HG03159 (cell line): ENCODE measurements at regions not wholly inside any gene's neighbourhood (a gene's known extent, or its start where the extent isn't known, plus 50 kb on each side); places are given as distances from the start of the nearest gene placed in this dataset.

Experiments
- ATAC-seq: cut with Tn5 transposase; IDR thresholded peaks from one replicate; pipeline ENCODE4 v1.9.1; 2021; ENCODE audit warnings: mild to moderate bottlenecking, moderate library complexity; ENCODE audit not compliant: unreplicated experiment

GRCh38 chr5:120388016-120388781 lies 75.9 kb upstream of the PRR16 start:
- no peak for ATAC-seq

GRCh38 chr5:120394259-120394658 lies 69.8 kb upstream of the PRR16 start:
- ATAC-seq = no peak

- no peak for ATAC-seq
These were observed 67.9 kb upstream of the PRR16 start for GRCh38 chr5:120396186-120396585.

- ATAC-seq = no peak
These were observed 63.7 kb upstream of the PRR16 start for GRCh38 chr5:120400356-120400755.

GRCh38 chr5:120402606-120403005 lies 61.5 kb upstream of the PRR16 start:
- ATAC-seq = no peak

- ATAC-seq = no peak
These were observed 58.7 kb upstream of the PRR16 start for GRCh38 chr5:120405286-120405864.

- no peak for ATAC-seq
These were observed 58.2 kb upstream of the PRR16 start for GRCh38 chr5:120405923-120406322.

GRCh38 chr5:120413686-120414085 lies 50.4 kb upstream of the PRR16 start:
- no peak for ATAC-seq
